ENCODE measurements at regions not wholly inside any gene's neighbourhood (a gene's known extent, or its start where the extent isn't known, plus 50 kb on each side); places are given as distances from the start of the nearest gene placed in this dataset.

DNA sequence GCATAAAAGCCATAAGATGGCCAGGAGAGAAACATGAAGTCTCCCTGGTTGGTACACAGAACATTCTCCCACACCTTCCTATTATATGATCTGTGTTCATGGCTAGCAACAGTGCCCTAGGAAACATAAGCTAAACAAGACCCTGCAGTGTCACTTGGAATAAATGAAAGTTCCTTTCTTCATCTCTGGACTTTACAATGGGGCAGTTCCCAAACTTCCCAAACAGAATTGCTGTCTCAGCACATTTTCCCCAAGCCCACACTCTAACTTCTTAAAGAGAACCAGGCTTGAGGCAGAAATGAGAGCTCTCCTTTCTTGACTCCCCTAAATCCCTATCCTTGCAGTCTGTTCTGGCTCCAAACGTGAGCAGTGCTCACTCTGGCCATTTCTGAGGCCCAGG, 173.2 kb upstream of the CREB1 start:
- no CpG with 5 or more reads among the region's 1 CpG for WGBS (ENCODE audit: insufficient coverage)
- peaks cover 3% of the 10 kb centered on the region for H3K4me1 Mint-ChIP-seq
- Histone ChIP-seq H3K36me3 (replicated peaks in 1 of 2; ENCODE audit: control extremely low read depth in 1 of 2, control insufficient read depth in 1 of 2, extremely low read depth in 1 of 2, insufficient read depth in 2 of 2, low read length in 1 of 2) (no peaks in the 10 kb centered on the region), H3K79me2 (ENCODE audit: control insufficient read depth, insufficient read depth, low read length) (no peaks in the 10 kb centered on the region), H4K20me1 (ENCODE audit: control insufficient read depth, insufficient read depth, low read length, poor library complexity, severe bottlenecking) (no peaks in the 10 kb centered on the region), H2AFZ (ENCODE audit: insufficient read depth, low read depth, low read length, poor library complexity, severe bottlenecking) (no peak overlapping the region), H3K27me3 (replicated peaks in 1 of 4; ENCODE audit: control extremely low read depth in 1 of 4, control insufficient read depth in 3 of 4, insufficient read depth in 4 of 4, low read length in 3 of 4) (no peaks in the 10 kb centered on the region), H3K4me1 (ENCODE audit: control insufficient read depth in 2 of 2, insufficient read depth in 2 of 2, low read length in 2 of 2) (peaks cover 0 to 2% of the 10 kb centered on the region in 2 donors), H3K4me2 (replicated peaks; ENCODE audit: low read depth, low read length, poor library complexity, severe bottlenecking) (no peak overlapping the region), H3K9ac (ENCODE audit: low read length) (no peak overlapping the region), H3K27ac (ENCODE audit: low read length in 2 of 2) (no peak overlapping the region), H3K9me3 (ENCODE audit: control extremely low read depth in 1 of 3, control insufficient read depth in 2 of 3, insufficient read depth in 1 of 3, low read length in 2 of 3) (no peaks in the 10 kb centered on the region), H3K4me3 (ENCODE audit: control extremely low read depth in 1 of 5, extremely low read depth in 1 of 5, insufficient read depth in 1 of 5, low read depth in 2 of 5, low read length in 4 of 5) (no peak overlapping the region)
- intact Hi-C loops (cut with micrococcal nuclease) = no loop called here
- ATAC-seq (ENCODE audit: low read depth) (no peak), DNase-seq (no peak)
- POLR2A ChIA-PET = no interaction called here
- TF ChIP-seq EZH2 (IDR thresholded peaks at IDR 0.05; ENCODE audit: borderline replicate concordance, insufficient read depth, low read depth, low read length, poor library complexity, severe bottlenecking) = no peak
- TF ChIP-seq, protein P1, sequence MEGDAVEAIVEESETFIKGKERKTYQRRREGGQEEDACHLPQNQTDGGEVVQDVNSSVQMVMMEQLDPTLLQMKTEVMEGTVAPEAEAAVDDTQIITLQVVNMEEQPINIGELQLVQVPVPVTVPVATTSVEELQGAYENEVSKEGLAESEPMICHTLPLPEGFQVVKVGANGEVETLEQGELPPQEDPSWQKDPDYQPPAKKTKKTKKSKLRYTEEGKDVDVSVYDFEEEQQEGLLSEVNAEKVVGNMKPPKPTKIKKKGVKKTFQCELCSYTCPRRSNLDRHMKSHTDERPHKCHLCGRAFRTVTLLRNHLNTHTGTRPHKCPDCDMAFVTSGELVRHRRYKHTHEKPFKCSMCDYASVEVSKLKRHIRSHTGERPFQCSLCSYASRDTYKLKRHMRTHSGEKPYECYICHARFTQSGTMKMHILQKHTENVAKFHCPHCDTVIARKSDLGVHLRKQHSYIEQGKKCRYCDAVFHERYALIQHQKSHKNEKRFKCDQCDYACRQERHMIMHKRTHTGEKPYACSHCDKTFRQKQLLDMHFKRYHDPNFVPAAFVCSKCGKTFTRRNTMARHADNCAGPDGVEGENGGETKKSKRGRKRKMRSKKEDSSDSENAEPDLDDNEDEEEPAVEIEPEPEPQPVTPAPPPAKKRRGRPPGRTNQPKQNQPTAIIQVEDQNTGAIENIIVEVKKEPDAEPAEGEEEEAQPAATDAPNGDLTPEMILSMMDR (IDR thresholded peaks at IDR 0.05) = no peak
- no peak overlapping the region for H3K27ac Mint-ChIP-seq
- no peaks in the 10 kb centered on the region for H3K9me3 Mint-ChIP-seq (ENCODE audit: insufficient read depth)
- H3K4me3 Mint-ChIP-seq = no peak overlapping the region
- CTCF ChIA-PET = no interaction called here
- H3K27me3 Mint-ChIP-seq = no peaks in the 10 kb centered on the region

DNA sequence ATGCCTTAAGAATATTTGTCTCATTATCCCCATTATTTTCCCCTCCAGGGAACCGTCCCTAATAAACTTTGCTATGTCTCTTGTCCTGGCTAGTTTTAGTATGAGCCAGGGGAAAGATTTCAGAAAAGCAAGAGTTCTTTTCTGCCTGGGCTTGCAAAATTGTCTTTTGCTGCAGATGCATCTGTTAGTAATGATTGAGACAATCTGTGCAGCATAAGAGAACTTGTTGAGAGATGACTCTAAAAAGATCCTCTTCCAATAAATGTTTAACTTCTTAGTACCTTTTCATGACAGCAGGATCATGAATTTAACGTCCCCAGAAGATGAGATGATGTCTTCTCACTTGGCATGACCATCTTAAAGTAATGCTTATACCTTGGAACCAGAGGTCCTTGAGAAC, 172.5 kb upstream of the CREB1 start:
- Mint-ChIP-seq H3K4me3 (no peak overlapping the region), H3K27ac (no peak overlapping the region), H3K4me1 (peaks cover 3% of the 10 kb centered on the region), H3K27me3 (no peaks in the 10 kb centered on the region), H3K9me3 (ENCODE audit: insufficient read depth) (no peaks in the 10 kb centered on the region)
- Histone ChIP-seq H3K36me3 (replicated peaks in 1 of 2; ENCODE audit: control extremely low read depth in 1 of 2, control insufficient read depth in 1 of 2, extremely low read depth in 1 of 2, insufficient read depth in 2 of 2, low read length in 1 of 2) (no peaks in the 10 kb centered on the region), H3K9me3 (ENCODE audit: control extremely low read depth in 1 of 3, control insufficient read depth in 2 of 3, insufficient read depth in 1 of 3, low read length in 2 of 3) (no peaks in the 10 kb centered on the region), H3K4me3 (ENCODE audit: control extremely low read depth in 1 of 5, extremely low read depth in 1 of 5, insufficient read depth in 1 of 5, low read depth in 2 of 5, low read length in 4 of 5) (no peak overlapping the region), H4K20me1 (ENCODE audit: control insufficient read depth, insufficient read depth, low read length, poor library complexity, severe bottlenecking) (no peaks in the 10 kb centered on the region), H3K9ac (ENCODE audit: low read length) (no peak overlapping the region), H3K4me1 (ENCODE audit: control insufficient read depth in 2 of 2, insufficient read depth in 2 of 2, low read length in 2 of 2) (peaks cover 0 to 2% of the 10 kb centered on the region in 2 donors), H2AFZ (ENCODE audit: insufficient read depth, low read depth, low read length, poor library complexity, severe bottlenecking) (no peak overlapping the region), H3K4me2 (replicated peaks; ENCODE audit: low read depth, low read length, poor library complexity, severe bottlenecking) (no peak overlapping the region), H3K79me2 (ENCODE audit: control insufficient read depth, insufficient read depth, low read length) (no peaks in the 10 kb centered on the region), H3K27ac (ENCODE audit: low read length in 2 of 2) (no peak overlapping the region), H3K27me3 (replicated peaks in 1 of 4; ENCODE audit: control extremely low read depth in 1 of 4, control insufficient read depth in 3 of 4, insufficient read depth in 4 of 4, low read length in 3 of 4) (no peaks in the 10 kb centered on the region)
- no CpG with 5 or more reads among the region's 2 CpGs for WGBS (ENCODE audit: insufficient coverage)
- intact Hi-C loops (cut with micrococcal nuclease) = no loop called here
- TF ChIP-seq, protein P1 (IDR thresholded peaks at IDR 0.05) = no peak
- no peak for TF ChIP-seq EZH2 (IDR thresholded peaks at IDR 0.05; ENCODE audit: borderline replicate concordance, insufficient read depth, low read depth, low read length, poor library complexity, severe bottlenecking)
- DNase-seq (no peak), ATAC-seq (ENCODE audit: low read depth) (no peak)
- ChIA-PET POLR2A (no interaction called here), CTCF (no interaction called here)

Measured in B cell (primary cell).